Nephron (organoid): ENCODE measurements at regions not wholly inside any gene's neighbourhood (a gene's known extent, or its start where the extent isn't known, plus 50 kb on each side); places are given as distances from the start of the nearest gene placed in this dataset.

Experiments
- H3K27ac Mint-ChIP-seq, 3 experiments: 2 replicates each; pipeline ENCODE4 v1.8.0; 2020; ENCODE audit warnings: mixed read lengths in 3 of 3, mild to moderate bottlenecking in 2 of 3, moderate library complexity in 1 of 3
- H3K27me3 Mint-ChIP-seq: 2 replicates; pipeline ENCODE4 v1.8.0; 2021; ENCODE audit warnings: low read depth, mild to moderate bottlenecking, moderate library complexity, mixed read lengths
- H3K36me3 Mint-ChIP-seq: 2 replicates; pipeline ENCODE4 v1.8.0; 2020; ENCODE audit warnings: low read depth, mixed read lengths
- H3K4me1 Mint-ChIP-seq: 2 replicates; pipeline ENCODE4 v1.8.0; 2020; ENCODE audit warnings: mixed read lengths
- H3K4me3 Mint-ChIP-seq, 3 experiments: 2 replicates each; pipeline ENCODE4 v1.8.0; 2020; ENCODE audit warnings: mild to moderate bottlenecking in 3 of 3, mixed read lengths in 3 of 3, moderate library complexity in 2 of 3
- H3K9me3 Mint-ChIP-seq: 2 replicates; pipeline ENCODE4 v1.8.0; 2020; ENCODE audit warnings: mixed read lengths
- CTCF ChIP-seq, 3 experiments: fragments of 200-600 bp; sonication (generic); IDR thresholded peaks; one replicate each; pipeline ENCODE4 v1.5.0; 2021; ENCODE audit warnings: antibody characterized with exemption in 3 of 3; ENCODE audit not compliant: unreplicated experiment in 3 of 3

DNA sequence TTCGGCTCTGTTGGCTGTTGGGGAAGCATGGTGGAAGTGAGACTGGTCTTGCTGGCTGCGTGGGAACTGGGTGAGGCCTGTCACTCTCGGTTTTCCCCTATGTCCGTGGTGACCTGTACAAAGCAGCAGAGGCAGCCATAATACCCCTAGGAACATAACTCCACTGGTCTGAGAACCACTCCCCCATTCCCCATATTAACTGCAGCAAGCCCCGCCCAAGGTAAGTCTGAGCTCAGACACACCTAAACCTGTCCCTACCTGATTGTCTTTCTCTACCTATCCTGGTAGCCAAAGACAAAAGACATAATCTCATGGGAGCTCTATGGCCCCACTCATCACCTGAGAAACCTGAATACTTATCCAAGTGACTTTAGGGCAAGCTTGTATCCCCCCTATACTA, 156.3 kb upstream of the PHACTR1 start:
- Mint-ChIP-seq H3K4me1 (no peaks in the 10 kb centered on the region), H3K9me3 (peaks cover 34% of the 10 kb centered on the region), H3K36me3 (no peaks in the 10 kb centered on the region), H3K27me3 (no peaks in the 10 kb centered on the region), H3K27ac (no peak overlapping the region), H3K4me3 (no peak overlapping the region)
- TF ChIP-seq CTCF (IDR thresholded peaks at IDR 0.05; ENCODE audit: unreplicated experiment in 3 of 3): no peak

GRCh38 chr6:12566618-12567123, 149.9 kb upstream of the PHACTR1 start:
- H3K27me3 Mint-ChIP-seq: no peaks in the 10 kb centered on the region
- H3K4me1 Mint-ChIP-seq: peaks cover 18% of the 10 kb centered on the region

DNA sequence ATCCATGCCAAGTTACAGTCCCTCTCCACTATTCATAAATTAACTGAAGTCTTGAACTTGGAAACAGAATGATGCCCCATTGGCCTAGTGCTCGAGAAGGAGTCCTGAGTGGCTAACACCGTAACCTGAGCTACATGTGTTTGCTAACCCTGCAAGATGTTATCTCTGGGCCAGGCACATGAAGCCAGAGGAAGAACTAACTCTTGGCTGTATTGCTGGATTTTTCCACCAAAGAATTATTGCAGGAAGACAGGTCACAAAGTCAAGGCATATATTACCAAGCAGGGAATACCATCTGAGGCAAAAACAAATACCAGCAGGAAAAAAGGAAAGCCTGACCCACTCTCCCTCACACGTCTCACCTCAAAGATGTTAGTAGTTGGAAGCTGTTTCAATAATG, 148.9 kb upstream of the PHACTR1 start:
- Mint-ChIP-seq H3K27ac (no peak overlapping the region), H3K4me3 (no peak overlapping the region), H3K9me3 (peaks cover 20% of the 10 kb centered on the region), H3K36me3 (no peaks in the 10 kb centered on the region), H3K27me3 (no peaks in the 10 kb centered on the region), H3K4me1 (peaks cover 18% of the 10 kb centered on the region)
- TF ChIP-seq CTCF (IDR thresholded peaks at IDR 0.05; ENCODE audit: unreplicated experiment in 3 of 3): no peak

More at GRCh38 chr6:12566618-12567123, 149.9 kb upstream of the PHACTR1 start:
- Mint-ChIP-seq H3K27ac (no peak overlapping the region), H3K9me3 (peaks cover 24% of the 10 kb centered on the region), H3K36me3 (no peaks in the 10 kb centered on the region), H3K4me3 (no peak overlapping the region)
- TF ChIP-seq CTCF (IDR thresholded peaks at IDR 0.05; ENCODE audit: unreplicated experiment in 3 of 3): no peak

GRCh38 chr6:12569646-12570045, 146.9 kb upstream of the PHACTR1 start:
- no peaks in the 10 kb centered on the region for H3K27me3 Mint-ChIP-seq
- TF ChIP-seq CTCF (IDR thresholded peaks at IDR 0.05; ENCODE audit: unreplicated experiment in 3 of 3): no peak
- H3K9me3 Mint-ChIP-seq: peaks cover 7% of the 10 kb centered on the region
- H3K4me1 Mint-ChIP-seq: peaks cover 18% of the 10 kb centered on the region
- no peak overlapping the region for H3K27ac Mint-ChIP-seq
- no peaks in the 10 kb centered on the region for H3K36me3 Mint-ChIP-seq
- no peak overlapping the region for H3K4me3 Mint-ChIP-seq

DNA sequence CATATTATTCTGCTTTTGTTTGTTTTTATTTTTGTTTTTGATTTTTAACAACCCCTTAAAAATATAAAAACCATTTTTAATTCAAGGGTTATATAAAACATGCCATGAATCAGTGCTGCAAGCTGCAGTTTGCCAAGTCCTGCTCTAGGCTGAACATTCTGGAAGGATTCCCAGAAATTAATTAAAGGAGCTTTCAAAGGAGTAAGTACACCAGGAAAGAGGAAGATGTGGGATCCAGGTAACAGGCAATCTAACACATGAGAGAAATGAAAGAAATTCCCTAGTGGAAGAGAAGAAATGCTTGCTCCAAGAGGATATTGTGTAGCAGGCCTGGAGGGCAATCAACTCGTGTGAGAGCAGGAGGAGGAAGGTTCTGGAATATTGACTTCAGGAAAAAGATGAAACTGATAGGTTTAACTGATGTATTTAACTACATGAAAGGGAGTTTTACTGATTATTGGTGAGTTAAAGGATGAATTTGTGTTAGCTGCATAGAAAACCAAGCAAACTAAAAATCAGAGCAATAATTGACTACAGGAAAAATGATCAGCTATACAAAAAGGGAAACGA, 146.0 kb upstream of the PHACTR1 start:
- Mint-ChIP-seq H3K27me3 (no peaks in the 10 kb centered on the region), H3K36me3 (no peaks in the 10 kb centered on the region), H3K4me3 (no peak overlapping the region), H3K27ac (peak overlapping the region in 2 of 3 experiments; percentile 48 to 66), H3K9me3 (peaks cover under 1% of the 10 kb centered on the region), H3K4me1 (peaks cover 18% of the 10 kb centered on the region)
- TF ChIP-seq CTCF (IDR thresholded peaks at IDR 0.05; ENCODE audit: unreplicated experiment in 3 of 3): no peak
